G401 (cell line): ENCODE measurements at regions not wholly inside any gene's neighbourhood (a gene's known extent, or its start where the extent isn't known, plus 50 kb on each side); places are given as distances from the start of the nearest gene placed in this dataset.
A peak's percentile ranks its signal among the peaks of the same experiment; 100 is the strongest.

Experiments
- DNase-seq: peaks from one replicate; pipeline ENCODE4 v3.0.0-alpha.2; 2015; ENCODE audit warnings: low spot score
- in situ Hi-C: cut with HindIII; loops from 2 replicates; pipeline ENCODE4 v1.10.0; 2016; ENCODE audit warnings: low sequenced_read_pairs, mixed read lengths

- in situ Hi-C loops: no loop called here
- DNase-seq: no peak
Measured at GRCh38 chr3:150148227-150148626, 177.5 kb upstream of the PFN2 start.

- no peak for DNase-seq
- in situ Hi-C loops: no loop called here
Measured at GRCh38 chr3:150147776-150148175, 177.1 kb upstream of the PFN2 start.

GRCh38 chr3:150146991-150147761 is 176.5 kb upstream of the PFN2 start:
- in situ Hi-C loops: no loop called here
- DNase-seq: no peak

GRCh38 chr3:150145659-150146058 is 175.0 kb upstream of the PFN2 start:
- DNase-seq: no peak
- in situ Hi-C loops: no loop called here

- in situ Hi-C loops: no loop called here
- DNase-seq: no peak
Measured at GRCh38 chr3:150144191-150144708, 173.6 kb upstream of the PFN2 start.

- no peak for DNase-seq
- in situ Hi-C loops: no loop called here
Measured at GRCh38 chr3:150142936-150143335, 172.2 kb upstream of the PFN2 start.

GRCh38 chr3:150141790-150142326 is 171.2 kb upstream of the PFN2 start:
- in situ Hi-C loops: no loop called here
- DNase-seq: no peak

- in situ Hi-C loops: no loop called here
- DNase-seq: no peak
Measured at GRCh38 chr3:150140614-150141321, 170.1 kb upstream of the PFN2 start.

GRCh38 chr3:150138824-150139223 is 168.1 kb upstream of the PFN2 start:
- no peak for DNase-seq
- in situ Hi-C loops: no loop called here

GRCh38 chr3:150136242-150136641 is 165.5 kb upstream of the PFN2 start:
- DNase-seq: no peak
- in situ Hi-C loops: no loop called here

- in situ Hi-C loops: no loop called here
- DNase-seq: peak; percentile 5
Measured at GRCh38 chr3:150135287-150135721, 164.6 kb upstream of the PFN2 start.

- in situ Hi-C loops: no loop called here
- DNase-seq: no peak
Measured at GRCh38 chr3:150133293-150133692, 162.6 kb upstream of the PFN2 start.

GRCh38 chr3:150132101-150132749 is 161.5 kb upstream of the PFN2 start:
- DNase-seq: no peak
- in situ Hi-C loops: no loop called here

GRCh38 chr3:150131663-150132062 is 161.0 kb upstream of the PFN2 start:
- DNase-seq: no peak

GRCh38 chr3:150130404-150131100 is 159.9 kb upstream of the PFN2 start:
- DNase-seq: no peak
- in situ Hi-C loops: no loop called here

More at GRCh38 chr3:150131663-150132062, 161.0 kb upstream of the PFN2 start:
- in situ Hi-C loops: no loop called here

GRCh38 chr3:150129166-150129565 is 158.5 kb upstream of the PFN2 start:
- no peak for DNase-seq
- in situ Hi-C loops: no loop called here

- in situ Hi-C loops: no loop called here
- no peak for DNase-seq
Measured at GRCh38 chr3:150128126-150128525, 157.4 kb upstream of the PFN2 start.

- no peak for DNase-seq
- in situ Hi-C loops: no loop called here
Measured at GRCh38 chr3:150127011-150127490, 156.4 kb upstream of the PFN2 start.

- in situ Hi-C loops: no loop called here
- DNase-seq: no peak
Measured at GRCh38 chr3:150124142-150124541, 153.4 kb upstream of the PFN2 start.
